HCT116 (cell line): ENCODE measurements at regions not wholly inside any gene's neighbourhood (a gene's known extent, or its start where the extent isn't known, plus 50 kb on each side); places are given as distances from the start of the nearest gene placed in this dataset.

Experiments used
- ATAC-seq: fragments of 200-7000 bp; cut with Tn5 transposase; 2 replicates; pipeline ENCODE4 v1.9.1; 2020; ENCODE audit warnings: mild to moderate bottlenecking, moderate library complexity
- BruUV-seq: library from RNA; stranded (reverse); fragments of 400-500 nt; replicated peaks from 2 replicates; lab custom pipeline; 2021; lab: Mats Ljungman, UMichigan
- CTCF ChIA-PET: fragments of 300-600 bp; sonication (Branson Sonifier 250); formaldehyde crosslinking; loops from one replicate; lab custom pipeline; 2021; ENCODE audit warnings: antibody characterized with exemption; lab: Charles Lee
- POLR2A ChIA-PET: fragments of 300-600, 350-600 bp; sonication (Branson Sonifier 250); formaldehyde crosslinking; loops from one replicate; lab custom pipeline; 2021; ENCODE audit warnings: antibody characterized with exemption; lab: Charles Lee
- RAD21 ChIA-PET, 2 experiments: fragments of 300-600 bp; sonication (Branson Sonifier 250); formaldehyde crosslinking; loops; one replicate each; lab custom pipeline; 2023; ENCODE audit warnings: low total read pairs in 2 of 2; ENCODE audit not compliant: uncharacterized antibody in 2 of 2, unreplicated experiment in 2 of 2, low non-redundant PET in 1 of 2; lab: Charles Lee
- DNase-seq: peaks from one replicate; pipeline ENCODE4 v3.0.0-alpha.2; 2010; ENCODE audit warnings: low read depth, low spot score
- H2AFZ ChIP-seq: fragments of 200-600 bp; shearing (Covaris generic), sonication (generic); 2 replicates; pipeline ENCODE4 v1.6.1; 2017; ENCODE audit warnings: low read depth, mixed run types, mixed read lengths, antibody characterized with exemption, low read length; ENCODE audit not compliant: poor library complexity, severe bottlenecking
- H3K27ac ChIP-seq: 2 replicates; pipeline ENCODE4 v1.5.1; 2012; ENCODE audit warnings: low read depth, low read length
- H3K27me3 ChIP-seq: fragments of 200-600 bp; sonication (generic); 2 replicates; pipeline ENCODE4 v1.6.1; 2016; ENCODE audit warnings: mixed run types, low read length, mixed read lengths; ENCODE audit not compliant: insufficient read depth
- H3K36me3 ChIP-seq, 2 experiments: fragments of 200-500 bp in 1 of 2; fragments of 200-600 bp in 1 of 2; sonication (Bioruptor generic) in 1 of 2; sonication (generic) in 1 of 2; 2 replicates each; pipeline versions ENCODE4 v1.5.1 to v1.6.1; 2014 to 2016; ENCODE audit warnings: low read length in 2 of 2, inconsistent platforms in 1 of 2, mixed read lengths in 1 of 2, mixed run types in 1 of 2; ENCODE audit not compliant: insufficient read depth in 2 of 2, control insufficient read depth in 1 of 2
- H3K4me1 ChIP-seq, 2 experiments: fragments of 200-600 bp in 1 of 2; sonication (generic) in 1 of 2; 2 replicates each; pipeline versions ENCODE4 v1.5.1 to v1.6.1; 2012 to 2017; ENCODE audit warnings: low read length in 2 of 2, inconsistent platforms in 1 of 2, mild to moderate bottlenecking in 1 of 2, mixed read lengths in 1 of 2, mixed run types in 1 of 2, moderate library complexity in 1 of 2; ENCODE audit not compliant: insufficient read depth in 2 of 2, control insufficient read depth in 1 of 2
- H3K4me2 ChIP-seq: fragments of 200-600 bp; sonication (generic); 2 replicates; pipeline ENCODE4 v1.6.1; 2017; ENCODE audit warnings: mixed run types, low read length, mixed read lengths
- H3K4me3 ChIP-seq, 2 experiments: fragments of 200-600 bp in 1 of 2; sonication (generic) in 1 of 2; replicated peaks in 1 of 2; 2 replicates each; pipeline ENCODE4 v1.5.1; 2011 to 2016; ENCODE audit warnings: low read length in 2 of 2, control low read depth in 1 of 2, low read depth in 1 of 2, mild to moderate bottlenecking in 1 of 2, mixed read lengths in 1 of 2, mixed run types in 1 of 2
- H3K79me2 ChIP-seq: fragments of 200-600 bp; sonication (generic); 2 replicates; pipeline ENCODE4 v1.6.1; 2017; ENCODE audit warnings: mild to moderate bottlenecking, mixed run types, low read length, moderate library complexity, mixed read lengths; ENCODE audit not compliant: insufficient read depth
- H3K9ac ChIP-seq: fragments of 200-600 bp; sonication (generic); 2 replicates; pipeline ENCODE4 v1.6.1; 2016; ENCODE audit warnings: low read length, mixed read lengths
- H3K9me2 ChIP-seq: fragments of 200-600 bp; sonication (generic), shearing (Covaris generic); 2 replicates; pipeline ENCODE4 v1.6.1; 2017; ENCODE audit warnings: mixed run types, mild to moderate bottlenecking, moderate library complexity; ENCODE audit not compliant: insufficient read depth
- H3K9me3 ChIP-seq, 2 experiments: fragments of 200-500 bp in 1 of 2; fragments of 200-600 bp in 1 of 2; sonication (Bioruptor generic) in 1 of 2; sonication (generic) in 1 of 2; 2 replicates each; pipeline ENCODE4 v1.6.1; 2014 to 2017; ENCODE audit warnings: low read length in 2 of 2, mixed read lengths in 2 of 2, inconsistent platforms in 1 of 2, low read depth in 1 of 2, mild to moderate bottlenecking in 1 of 2, mixed run types in 1 of 2, moderate library complexity in 1 of 2; ENCODE audit not compliant: control insufficient read depth in 1 of 2, insufficient read depth in 1 of 2
- H4K20me1 ChIP-seq: fragments of 200-600 bp; sonication (generic), shearing (Covaris generic); 2 replicates; pipeline ENCODE4 v1.6.1; 2017; ENCODE audit warnings: mixed run types, mild to moderate bottlenecking, moderate library complexity; ENCODE audit not compliant: insufficient read depth
- ATF3 ChIP-seq: IDR thresholded peaks from 2 replicates; pipeline ENCODE4 v1.6.1; 2012
- CBX3 ChIP-seq: IDR thresholded peaks from 2 replicates; pipeline ENCODE4 v1.6.1; 2012; ENCODE audit warnings: low read depth
- CEBPB ChIP-seq: IDR thresholded peaks from 2 replicates; pipeline ENCODE4 v1.6.1; 2012; ENCODE audit warnings: low read depth
- CTCF ChIP-seq, 3 experiments: fragments of 200-600 bp in 1 of 3; sonication (generic) in 1 of 3; IDR thresholded peaks in 2 of 3; conservative IDR thresholded peaks in 1 of 3; 2 replicates each; pipeline ENCODE4 v1.5.1; 2012 to 2017; ENCODE audit warnings: low read depth in 2 of 3, low read length in 2 of 3, antibody characterized with exemption in 1 of 3, borderline replicate concordance in 1 of 3, control low read depth in 1 of 3, mild to moderate bottlenecking in 1 of 3, mixed read lengths in 1 of 3, mixed run types in 1 of 3, moderate library complexity in 1 of 3; ENCODE audit not compliant: insufficient read depth in 1 of 3
- EGR1 ChIP-seq: IDR thresholded peaks from 2 replicates; pipeline ENCODE4 v1.6.1; 2012; ENCODE audit warnings: low read depth
- FOSL1 ChIP-seq: IDR thresholded peaks from 2 replicates; pipeline ENCODE4 v1.6.1; 2012; ENCODE audit warnings: low read depth
- POLR2AphosphoS5 ChIP-seq: IDR thresholded peaks from 2 replicates; pipeline ENCODE4 v1.6.1; 2011; ENCODE audit warnings: mild to moderate bottlenecking, low read depth, low read length, moderate library complexity
- RAD21 ChIP-seq: IDR thresholded peaks from 2 replicates; pipeline ENCODE4 v1.6.1; 2012; ENCODE audit warnings: low read depth, mild to moderate bottlenecking
- REST ChIP-seq: IDR thresholded peaks from 2 replicates; pipeline ENCODE4 v1.6.1; 2012; ENCODE audit warnings: low read depth
- YY1 ChIP-seq: IDR thresholded peaks from 2 replicates; pipeline ENCODE4 v1.6.1; 2011; ENCODE audit warnings: low read length, low read depth, moderate library complexity, mild to moderate bottlenecking; ENCODE audit not compliant: insufficient replicate concordance; ENCODE audit errors: extremely low read depth
- intact Hi-C: fragments of 100-400 bp; cut with micrococcal nuclease; formaldehyde crosslinking; loops from 2 replicates; pipeline ENCODE4 v1.10.0; 2022

- no peak for ATAC-seq
- no peak overlapping the region for H3K27ac ChIP-seq
- H3K9me3 ChIP-seq, result no peaks in the 10 kb centered on the region
- POLR2A ChIA-PET, result interaction anchor here (0.7 kb wide), 1 partner anchor 15 kb away, joined by 7 read pairs; no protein-coding TSS in a partner anchor
- H3K9ac ChIP-seq, result no peak overlapping the region
- H3K36me3 ChIP-seq, result no peaks in the 10 kb centered on the region
- RAD21 ChIA-PET, result no interaction called here
- DNase-seq, result no peak
- CTCF ChIA-PET, result no interaction called here
- H4K20me1 ChIP-seq, result no peaks in the 10 kb centered on the region
- intact Hi-C loops, result no loop called here
- no peaks in the 10 kb centered on the region for H3K79me2 ChIP-seq
- H3K4me3 ChIP-seq, result no peak overlapping the region
- H3K9me2 ChIP-seq, result no peaks in the 10 kb centered on the region
- H2AFZ ChIP-seq, result no peak overlapping the region
- no peak for TF ChIP-seq EGR1
- no peak for TF ChIP-seq CEBPB
- TF ChIP-seq POLR2AphosphoS5, result no peak
- no peak for TF ChIP-seq FOSL1
- no peak for TF ChIP-seq CTCF (IDR thresholded peaks at IDR 0.05 in 2 of 3, conservative IDR thresholded peaks at IDR 0.05 in 1 of 3; ENCODE audit: borderline replicate concordance in 1 of 3, insufficient read depth in 1 of 3, low read depth in 2 of 3, low read length in 2 of 3)
- TF ChIP-seq ATF3, result no peak
- no peak for TF ChIP-seq RAD21
- no peak for TF ChIP-seq REST
- TF ChIP-seq CBX3, result no peak
- no peak for TF ChIP-seq YY1
- no peaks in the 10 kb centered on the region for H3K27me3 ChIP-seq
- no peaks in the 10 kb centered on the region for H3K4me1 ChIP-seq
- H3K4me2 ChIP-seq, result no peak overlapping the region
- BruUV-seq, result no TSS peak
These were observed 94.7 kb downstream of the NOG start for GRCh38 chr17:56688151-56688550.
